HG02884 (cell line): ENCODE measurements at regions not wholly inside any gene's neighbourhood (a gene's known extent, or its start where the extent isn't known, plus 50 kb on each side); places are given as distances from the start of the nearest gene placed in this dataset.
"Not testable (repeated sequence)": the region's sequence is repeated elsewhere in the genome, so short reads cannot be mapped to it uniquely, and the experiment has no call there.

Experiments
- ATAC-seq: cut with Tn5 transposase; IDR thresholded peaks from one replicate; pipeline ENCODE4 v1.9.1; 2021; ENCODE audit warnings: mild to moderate bottlenecking, moderate library complexity; ENCODE audit not compliant: unreplicated experiment

DNA sequence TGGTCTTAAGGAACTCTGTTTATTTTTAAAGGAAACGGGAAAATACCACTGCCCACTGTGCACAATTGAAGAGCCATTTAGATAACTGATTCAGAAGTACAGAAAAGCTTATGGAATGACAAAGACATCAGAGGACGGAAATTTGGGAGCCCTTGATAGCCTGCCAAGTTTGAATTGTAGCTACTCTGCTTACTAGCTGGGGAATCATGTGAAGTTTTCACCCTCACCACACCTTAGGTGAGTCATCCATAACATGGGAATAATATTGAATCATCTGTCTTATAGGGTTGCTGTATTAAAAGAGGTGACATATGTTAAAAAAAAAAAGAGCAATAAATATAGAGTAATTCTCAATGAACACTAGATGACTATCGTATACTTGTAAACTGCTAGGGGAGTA is 1104.2 kb downstream of the GATA3 start:
- ATAC-seq: no peak

DNA sequence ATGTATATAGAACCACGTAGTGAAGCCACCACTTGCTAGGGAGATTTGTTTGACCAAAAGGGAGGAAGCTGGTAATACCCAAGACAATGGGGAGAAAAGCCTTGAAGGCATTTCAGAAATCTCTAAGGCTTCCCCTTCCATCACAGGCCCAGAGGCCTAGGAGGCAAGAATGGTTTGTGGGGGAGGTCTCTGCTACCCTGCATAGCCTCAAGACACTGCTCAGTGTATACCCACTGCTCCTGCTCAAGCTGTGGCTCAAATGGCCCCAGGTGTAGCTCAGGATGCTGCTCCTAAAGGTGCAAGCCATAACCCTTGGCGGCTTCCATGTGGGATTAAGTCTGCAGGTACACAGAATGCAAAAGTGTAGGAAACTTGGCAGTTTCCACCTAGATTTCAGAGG is 1105.8 kb downstream of the GATA3 start:
- no peak for ATAC-seq

DNA sequence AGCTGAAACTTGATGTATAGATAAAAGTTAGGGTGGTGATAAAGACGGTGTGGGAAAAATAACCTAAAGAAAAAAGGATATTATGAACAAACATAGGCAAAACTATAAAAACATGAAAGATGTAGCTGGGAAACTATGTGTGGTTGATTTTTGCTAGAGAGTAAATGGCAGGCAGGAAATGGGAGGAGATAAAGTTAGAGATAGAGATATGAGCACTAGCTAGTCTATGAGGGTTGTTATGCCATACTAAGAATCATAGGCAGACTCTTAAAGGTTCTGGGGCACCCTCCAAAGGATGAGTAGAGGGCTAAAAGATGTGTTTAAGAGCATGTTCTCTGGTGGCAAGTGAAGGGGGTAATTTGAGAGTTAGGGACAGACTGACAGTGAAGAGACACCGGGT is 1109.2 kb downstream of the GATA3 start:
- no peak for ATAC-seq

DNA sequence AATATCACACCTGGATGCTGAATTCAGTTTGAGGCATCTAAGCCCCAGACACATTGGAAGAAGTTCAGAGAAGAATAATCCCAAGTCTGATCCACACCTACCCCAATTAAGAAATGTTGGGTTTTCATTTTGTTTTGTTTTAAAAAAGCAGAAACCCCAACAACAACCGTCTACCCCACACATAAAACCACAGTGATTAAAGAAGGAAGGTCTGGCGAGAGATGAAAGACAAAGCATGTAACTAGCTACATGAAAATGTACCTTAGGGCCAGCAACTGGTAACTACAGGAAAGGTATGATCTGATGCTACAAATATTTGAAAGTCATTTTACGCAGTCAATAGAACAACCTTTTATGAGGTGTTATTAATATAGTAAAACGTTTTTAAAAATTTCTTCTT is 1112.3 kb downstream of the GATA3 start:
- no peak for ATAC-seq

DNA sequence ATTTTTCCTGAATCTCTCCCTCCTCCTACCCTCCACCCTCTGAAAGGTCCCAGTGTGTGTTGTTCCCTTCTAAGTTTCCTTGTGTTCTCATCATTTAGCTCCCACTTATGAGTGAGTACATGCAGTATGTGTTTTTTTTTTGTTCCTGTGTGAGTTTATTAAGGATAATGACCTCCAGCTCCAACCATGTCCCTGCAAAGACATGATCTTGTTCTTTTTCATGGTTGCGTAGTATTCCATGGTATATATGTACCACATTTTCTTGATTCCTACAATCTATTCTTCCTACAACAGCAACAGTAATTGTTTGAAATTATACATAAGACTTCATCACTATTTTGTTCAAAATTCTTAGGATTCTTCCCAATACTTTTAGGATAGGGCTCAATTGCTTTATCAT is 1117.8 kb downstream of the GATA3 start:
- ATAC-seq: no peak

DNA sequence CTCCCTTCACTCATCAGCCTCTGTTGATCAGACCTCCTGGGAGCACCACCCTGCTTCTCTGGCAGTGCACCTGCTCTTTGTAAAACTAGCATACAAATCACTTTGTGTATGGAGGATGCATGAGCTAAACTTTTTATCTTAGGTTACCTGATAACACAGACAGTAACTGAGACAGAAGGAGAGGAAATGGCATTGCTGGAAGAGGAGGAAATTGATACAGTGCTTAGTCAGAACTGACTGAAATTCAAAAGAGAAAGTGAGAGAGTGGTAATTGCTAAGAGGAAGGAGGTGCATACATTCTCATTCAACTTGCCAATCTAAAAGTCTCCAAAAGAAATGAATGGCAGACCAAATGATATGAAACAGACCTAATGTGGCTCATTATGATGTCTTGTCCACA is 1120.7 kb downstream of the GATA3 start:
- peak; percentile 50 for ATAC-seq

DNA sequence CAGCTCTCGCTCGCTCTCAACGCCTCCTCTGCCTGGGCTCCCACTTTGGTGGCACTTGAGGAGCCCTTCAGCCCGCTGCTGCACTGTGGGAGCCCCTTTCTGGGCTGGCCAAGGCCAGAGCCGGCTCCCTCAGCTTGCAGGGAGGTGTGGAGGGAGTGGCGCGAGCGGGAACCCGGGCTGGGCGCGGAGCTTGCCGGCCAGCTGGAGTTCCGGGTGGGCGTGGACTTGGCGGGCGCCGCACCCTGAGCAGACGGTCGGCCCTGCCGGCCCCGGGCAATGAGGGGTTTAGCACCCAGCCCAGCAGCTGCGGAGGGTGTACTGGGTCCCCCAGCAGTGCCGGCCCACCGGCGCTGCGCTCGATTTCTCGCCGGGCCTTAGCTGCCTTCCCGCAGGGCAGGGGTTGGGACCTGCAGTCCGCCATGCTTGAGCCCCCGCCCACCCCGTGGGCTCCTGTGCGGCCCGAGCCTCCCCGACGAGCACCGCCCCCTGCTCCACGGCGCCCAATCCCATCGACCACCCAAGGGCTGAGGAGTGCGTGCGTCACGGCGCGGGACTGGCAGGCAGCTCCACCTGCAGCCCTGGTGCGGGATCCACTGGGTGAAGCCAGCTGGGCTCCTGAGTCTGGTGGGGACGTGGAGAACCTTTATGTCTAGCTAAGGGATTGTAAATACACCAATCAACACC is 1128.9 kb downstream of the GATA3 start:
- ATAC-seq: not testable (repeated sequence)

DNA sequence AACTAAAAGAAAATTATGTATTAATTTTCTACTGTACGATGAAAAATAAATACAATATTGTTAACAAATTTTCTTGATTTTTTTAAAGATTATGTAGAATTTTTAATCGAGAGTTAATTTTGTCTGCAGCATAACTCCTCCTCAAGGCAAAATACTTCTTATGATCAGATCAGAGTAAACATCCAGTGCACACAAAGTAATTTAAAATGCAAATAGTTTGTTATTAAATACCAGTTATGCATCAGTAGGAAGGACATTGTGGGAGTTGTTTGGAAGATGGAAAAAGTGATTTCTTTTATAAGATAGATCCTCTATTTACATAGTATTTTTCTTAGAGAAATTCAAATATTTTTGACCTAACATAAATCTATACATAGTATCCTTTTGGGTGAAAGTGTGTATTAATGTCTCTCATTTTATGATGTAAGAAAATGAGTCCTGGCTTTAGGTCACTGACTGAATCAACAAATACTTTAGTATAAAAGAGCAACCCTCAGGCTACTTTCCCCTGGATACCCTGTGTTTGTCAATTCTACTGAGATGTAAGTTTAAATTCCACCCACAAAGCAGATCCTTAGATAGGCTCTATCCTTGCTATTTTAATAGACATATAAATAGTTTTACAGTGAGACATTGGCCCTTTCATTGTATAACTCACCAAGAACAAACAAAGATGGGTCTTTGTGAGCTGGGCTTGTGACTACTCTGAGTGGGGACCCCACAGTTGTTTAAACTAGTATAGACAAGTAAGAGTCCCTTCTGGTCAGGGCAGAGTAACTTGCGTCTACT is 1133.7 kb downstream of the GATA3 start:
- ATAC-seq: no peak

DNA sequence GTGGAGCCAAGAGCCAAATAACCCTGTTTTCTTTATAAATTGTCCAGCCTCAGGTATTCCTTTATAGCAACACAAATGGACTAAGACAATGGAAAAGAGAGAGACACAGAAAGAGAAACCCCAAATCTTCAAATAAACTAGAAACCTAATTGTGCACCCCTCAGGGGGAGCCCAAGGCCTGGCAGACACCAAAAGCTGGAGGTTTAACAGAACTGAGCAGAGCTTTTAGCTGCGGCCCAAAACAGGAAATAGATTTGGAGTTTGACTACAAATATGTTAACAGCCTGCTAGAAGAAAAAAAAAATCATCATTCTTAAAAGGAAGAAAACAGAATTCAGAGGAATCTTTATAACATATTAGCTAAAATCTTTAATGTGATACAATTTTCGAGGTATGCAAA is 1135.0 kb downstream of the GATA3 start:
- no peak for ATAC-seq

DNA sequence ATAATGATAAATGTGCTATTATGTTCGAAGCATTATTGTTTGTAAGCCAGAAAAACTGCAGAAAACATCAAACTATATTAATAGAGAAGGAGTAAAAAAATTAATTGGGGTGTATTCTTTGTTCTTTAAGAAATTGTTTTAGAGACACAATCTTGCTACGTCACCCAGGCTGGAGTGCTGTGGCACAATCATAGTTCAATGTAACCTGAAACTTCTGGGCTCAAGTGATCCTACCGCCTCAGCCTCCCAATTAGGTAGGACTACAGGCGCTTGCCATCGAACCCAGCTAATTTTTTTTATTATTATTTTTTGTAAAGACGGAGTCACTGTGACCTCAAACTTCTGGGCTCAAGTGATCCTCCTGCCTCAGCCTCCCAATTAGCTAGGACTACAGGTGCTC is 1138.6 kb downstream of the GATA3 start:
- ATAC-seq: no peak

DNA sequence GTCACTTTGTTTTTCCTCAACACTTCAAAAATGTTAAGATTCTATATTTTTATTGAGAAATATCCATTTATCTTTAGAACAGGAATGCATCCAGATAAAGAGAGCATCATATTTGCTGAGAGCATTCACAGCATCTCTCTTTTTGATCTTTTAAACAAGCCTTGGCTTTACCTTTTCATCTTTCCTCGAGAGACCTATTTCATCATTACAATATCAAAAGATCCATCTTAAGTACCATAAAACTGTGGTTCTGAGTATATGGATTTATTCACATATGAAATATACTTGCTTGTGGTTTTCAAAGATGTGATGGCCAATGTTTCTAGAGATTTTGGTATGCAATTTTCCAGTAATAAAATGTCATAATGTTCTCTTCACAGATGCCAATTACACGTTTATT is 1140.9 kb downstream of the GATA3 start:
- no peak for ATAC-seq

DNA sequence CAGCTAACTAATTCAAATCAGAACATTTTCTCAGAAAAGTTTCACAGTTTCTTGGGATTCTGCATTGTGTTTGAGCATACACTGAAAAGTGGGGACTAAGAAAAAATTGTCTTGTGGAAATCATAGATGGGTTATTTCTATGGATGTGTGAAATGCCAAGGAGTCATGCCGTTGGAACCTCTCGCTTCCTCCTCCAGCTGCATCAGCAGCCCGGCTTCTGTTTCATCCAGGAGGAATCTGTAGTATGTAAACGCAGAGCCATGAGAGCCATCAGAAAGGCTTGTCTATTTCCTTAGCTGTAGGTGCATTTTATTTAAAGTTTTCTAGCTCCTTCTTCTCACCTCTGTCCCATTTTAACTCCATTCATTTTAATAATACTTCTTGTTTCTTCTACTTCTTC is 1144.1 kb downstream of the GATA3 start:
- ATAC-seq: no peak

DNA sequence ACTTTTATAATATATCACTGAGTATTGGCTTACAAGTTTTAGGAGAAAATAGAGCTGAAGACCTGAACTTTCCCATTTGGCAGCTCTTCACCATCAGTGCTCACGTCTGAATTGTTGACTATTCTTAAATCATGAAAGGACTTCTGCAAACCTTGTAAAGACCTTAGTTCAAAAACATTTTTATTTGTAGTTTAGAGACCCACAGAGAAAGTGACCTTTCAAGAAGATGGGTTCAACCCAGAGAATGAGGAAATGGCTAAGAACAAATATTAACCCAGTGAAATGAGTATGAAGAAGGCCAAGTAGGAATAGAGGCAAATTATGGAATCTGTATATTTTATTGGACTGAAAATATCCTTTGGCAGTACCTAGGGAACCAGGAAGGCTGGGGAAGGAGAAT is 1151.1 kb downstream of the GATA3 start:
- ATAC-seq: no peak

DNA sequence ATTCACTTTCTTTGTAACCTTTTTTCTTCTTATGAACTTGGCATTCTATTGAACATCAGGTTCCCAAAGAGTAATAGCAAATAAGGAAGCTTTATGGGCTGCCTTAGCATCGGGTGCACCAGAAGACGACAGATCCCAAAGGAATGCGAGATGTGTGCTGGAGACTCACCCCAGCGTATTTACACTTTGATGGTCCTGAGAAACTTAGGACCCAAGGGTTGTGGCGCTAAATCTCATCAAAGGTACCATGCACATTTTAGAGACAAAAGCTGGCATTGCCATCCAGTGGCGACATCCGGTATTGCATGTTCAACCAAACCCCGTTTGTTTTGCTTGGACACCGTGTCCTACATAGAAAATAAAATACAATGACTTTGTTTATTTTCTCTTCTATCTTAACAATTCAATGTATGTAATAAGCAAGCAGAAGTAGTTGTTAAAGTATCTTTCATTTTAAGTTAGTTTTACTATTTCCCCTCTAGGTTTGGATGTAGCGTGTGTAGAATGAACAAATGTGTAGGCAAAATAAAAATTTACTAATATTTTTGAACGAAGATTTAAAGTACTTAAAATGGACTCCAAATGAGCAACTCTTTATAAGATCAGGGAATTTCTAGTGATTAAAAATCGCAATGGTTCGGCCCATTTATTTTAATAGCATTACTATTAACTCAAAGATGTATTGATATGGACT is 1154.8 kb downstream of the GATA3 start:
- ATAC-seq: peak; percentile 96

DNA sequence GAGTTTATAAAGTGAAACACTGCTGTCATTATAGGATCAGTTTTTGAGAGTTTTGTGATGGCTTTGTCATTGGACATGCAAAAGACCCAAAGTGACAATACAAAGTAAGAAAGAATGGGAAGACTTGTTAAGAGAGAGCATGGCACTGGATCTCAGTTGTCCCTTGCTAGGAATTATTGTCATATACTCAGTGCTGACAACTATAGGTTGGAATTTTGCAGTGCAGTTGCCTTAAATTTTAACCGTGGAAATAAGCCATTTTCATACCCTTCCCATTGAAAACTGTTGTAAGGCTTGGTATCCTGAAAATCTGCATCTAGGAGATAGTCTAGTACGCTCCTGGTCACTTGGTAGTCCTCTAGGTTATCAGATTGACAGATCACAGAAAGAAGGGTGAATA is 1156.7 kb downstream of the GATA3 start:
- ATAC-seq: no peak

DNA sequence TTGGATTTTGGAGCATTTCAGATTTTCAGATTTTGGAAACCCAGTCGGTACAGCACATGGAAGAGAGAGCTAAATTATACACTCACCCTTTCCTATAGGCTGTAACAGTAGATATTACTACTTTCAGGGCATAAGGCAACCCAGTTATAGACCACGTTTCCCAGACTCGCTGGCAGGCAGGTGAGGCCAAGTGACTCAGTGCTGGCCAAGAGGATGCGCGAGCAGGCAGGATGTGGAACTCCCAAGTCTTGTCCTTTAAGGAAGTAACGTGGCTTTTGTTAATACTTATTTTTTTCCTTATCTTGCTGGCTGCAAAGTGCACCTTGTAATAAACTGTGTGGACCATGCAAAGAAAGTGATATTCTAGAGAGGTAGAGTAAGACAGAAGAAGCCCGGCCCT is 1160.1 kb downstream of the GATA3 start:
- no peak for ATAC-seq

DNA sequence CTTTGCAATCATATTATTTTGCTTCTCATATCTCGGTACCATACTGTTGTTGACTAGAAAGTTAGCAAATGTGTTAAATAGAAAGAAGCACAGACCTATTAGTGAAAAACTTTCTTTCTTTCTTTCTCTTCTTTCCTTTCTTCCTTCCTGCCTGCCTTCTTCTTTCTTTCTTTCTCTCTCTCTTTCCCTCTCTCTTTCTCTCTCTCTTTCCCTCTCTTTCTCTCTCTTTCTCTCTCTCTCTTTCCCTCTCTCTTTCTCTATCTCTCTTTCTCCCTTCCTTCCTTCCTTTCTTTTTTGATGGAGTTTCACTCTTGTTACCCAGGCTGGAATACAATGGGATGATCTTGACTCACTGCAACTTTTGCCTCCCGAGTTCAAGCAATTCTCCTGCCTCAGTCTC is 1160.6 kb downstream of the GATA3 start:
- no peak for ATAC-seq

DNA sequence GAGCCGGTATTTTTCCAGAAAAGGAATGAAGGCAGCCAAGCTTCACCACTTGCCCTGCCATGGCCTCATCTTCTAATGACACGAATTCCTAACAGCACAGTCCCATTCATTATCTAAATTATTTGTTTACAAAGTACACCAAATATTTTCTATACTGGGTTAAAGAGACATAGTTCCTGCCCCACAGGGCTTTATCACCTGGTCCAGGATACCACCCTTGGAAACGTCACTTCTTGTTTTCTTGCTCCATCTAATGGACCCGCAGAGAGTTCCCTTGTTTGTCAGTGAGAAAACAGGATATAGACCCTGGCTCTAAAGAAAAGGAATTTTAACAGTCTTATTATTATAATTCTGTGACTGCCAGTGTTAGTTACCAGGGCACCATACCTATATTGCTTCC is 1165.4 kb downstream of the GATA3 start:
- ATAC-seq: no peak

DNA sequence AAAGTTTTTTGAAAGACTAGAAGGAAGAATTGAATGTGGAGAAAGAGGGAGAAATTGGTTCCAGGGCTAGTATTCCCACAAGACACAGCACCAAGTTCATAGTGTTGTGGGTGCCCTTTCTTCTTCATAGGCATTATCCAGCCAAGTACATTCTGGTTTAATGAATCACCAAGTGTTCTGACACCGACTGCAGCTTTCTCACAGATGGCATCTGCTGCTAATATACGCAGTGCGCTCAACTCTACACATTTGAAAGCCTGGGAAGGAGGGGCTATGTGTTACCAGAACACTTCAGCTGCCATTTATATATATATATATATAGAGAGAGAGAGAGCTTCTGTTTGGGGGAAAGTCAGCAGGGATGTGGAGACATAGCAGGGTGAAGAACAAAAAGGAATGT is 1168.4 kb downstream of the GATA3 start:
- no peak for ATAC-seq

DNA sequence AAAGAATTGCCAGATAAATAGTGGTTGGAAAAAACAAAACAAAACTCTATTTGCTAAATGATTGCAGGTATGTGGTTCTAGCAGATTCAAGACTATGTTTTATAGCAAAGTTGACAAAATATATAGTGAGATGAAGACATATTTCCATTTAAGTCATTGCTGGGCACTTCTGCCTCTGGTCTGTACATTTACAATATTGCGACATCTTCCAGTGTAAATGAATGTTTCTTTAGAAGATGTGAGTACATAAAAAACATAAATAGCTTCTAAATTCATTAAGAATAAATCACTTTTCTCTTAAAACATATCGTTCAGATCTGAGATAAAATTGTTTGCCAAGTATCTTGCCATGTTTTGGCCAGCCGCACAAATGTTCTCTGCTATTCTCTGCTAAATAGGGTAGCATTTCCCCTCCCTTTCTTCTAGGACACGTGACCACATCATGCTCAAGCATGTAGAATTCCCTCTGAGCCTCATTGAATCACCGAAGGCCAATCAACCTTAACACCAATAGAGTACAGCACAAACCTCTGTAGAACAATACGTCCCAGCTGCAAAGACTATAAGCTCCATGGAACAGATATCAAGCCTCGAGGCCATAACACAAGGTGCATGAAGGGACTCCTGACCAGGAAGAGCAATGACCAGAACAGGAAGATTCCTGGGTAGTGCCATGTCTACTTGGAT is 1173.3 kb downstream of the GATA3 start:
- no peak for ATAC-seq

DNA sequence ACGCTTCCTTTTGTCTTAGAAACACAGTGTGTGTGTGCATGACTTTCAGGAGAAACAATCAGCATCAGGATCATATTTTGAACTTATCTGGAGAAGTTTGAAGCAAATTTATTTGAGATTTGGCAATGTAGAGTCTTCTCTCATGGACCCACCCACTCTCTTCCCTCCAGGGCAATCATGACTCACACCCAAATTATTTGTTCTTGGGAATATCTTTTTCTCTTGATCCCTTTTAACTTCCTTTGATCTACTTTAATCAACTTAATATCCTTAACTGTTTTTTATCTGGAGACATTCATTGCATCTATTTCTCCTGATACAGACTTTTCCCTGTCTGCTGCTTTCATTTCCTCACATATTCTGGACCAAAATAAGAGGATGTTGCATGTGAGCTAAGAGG is 1174.3 kb downstream of the GATA3 start:
- no peak for ATAC-seq
